ENCODE measurements at regions not wholly inside any gene's neighbourhood (a gene's known extent, or its start where the extent isn't known, plus 50 kb on each side); places are given as distances from the start of the nearest gene placed in this dataset.

DNA sequence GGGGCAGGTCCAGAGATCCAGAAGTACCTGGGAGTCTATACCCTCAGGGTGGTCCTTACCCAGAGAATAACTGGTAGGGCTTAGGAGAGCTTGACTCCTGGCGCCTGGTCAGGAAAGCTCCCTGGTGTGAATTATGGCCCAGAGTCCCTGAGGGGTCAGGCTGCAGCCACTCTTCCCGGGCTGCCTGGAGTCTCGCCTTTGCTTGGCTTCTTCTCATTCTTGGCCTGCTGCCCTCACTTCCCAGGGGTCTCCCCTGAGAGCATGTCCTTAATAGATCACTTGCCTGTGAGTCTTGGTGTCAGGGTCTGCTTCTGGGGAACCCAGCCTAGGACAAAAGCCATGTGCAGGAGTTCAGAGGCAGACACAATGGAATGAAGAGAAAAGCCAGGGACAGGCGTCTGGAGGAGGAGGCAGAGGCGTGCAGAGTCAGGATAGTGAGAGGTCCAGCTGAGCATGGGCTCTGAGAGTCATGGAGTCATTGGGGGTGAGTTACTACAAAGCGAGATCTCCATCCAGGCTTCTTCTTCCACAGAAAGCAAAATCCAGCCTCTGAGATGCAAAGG lies 212.3 kb downstream of the TFAP2C start:
- TF ChIP-seq EZH2phosphoT487 (IDR thresholded peaks at IDR 0.05; ENCODE audit: borderline replicate concordance, low read length), result no peak
- TF ChIP-seq, protein P1, sequence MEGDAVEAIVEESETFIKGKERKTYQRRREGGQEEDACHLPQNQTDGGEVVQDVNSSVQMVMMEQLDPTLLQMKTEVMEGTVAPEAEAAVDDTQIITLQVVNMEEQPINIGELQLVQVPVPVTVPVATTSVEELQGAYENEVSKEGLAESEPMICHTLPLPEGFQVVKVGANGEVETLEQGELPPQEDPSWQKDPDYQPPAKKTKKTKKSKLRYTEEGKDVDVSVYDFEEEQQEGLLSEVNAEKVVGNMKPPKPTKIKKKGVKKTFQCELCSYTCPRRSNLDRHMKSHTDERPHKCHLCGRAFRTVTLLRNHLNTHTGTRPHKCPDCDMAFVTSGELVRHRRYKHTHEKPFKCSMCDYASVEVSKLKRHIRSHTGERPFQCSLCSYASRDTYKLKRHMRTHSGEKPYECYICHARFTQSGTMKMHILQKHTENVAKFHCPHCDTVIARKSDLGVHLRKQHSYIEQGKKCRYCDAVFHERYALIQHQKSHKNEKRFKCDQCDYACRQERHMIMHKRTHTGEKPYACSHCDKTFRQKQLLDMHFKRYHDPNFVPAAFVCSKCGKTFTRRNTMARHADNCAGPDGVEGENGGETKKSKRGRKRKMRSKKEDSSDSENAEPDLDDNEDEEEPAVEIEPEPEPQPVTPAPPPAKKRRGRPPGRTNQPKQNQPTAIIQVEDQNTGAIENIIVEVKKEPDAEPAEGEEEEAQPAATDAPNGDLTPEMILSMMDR (IDR thresholded peaks at IDR 0.05; ENCODE audit: low read depth, low read length, poor library complexity, severe bottlenecking), result no peak
- no peaks in the 10 kb centered on the region for H3K36me3 ChIP-seq (ENCODE audit: control insufficient read depth, low read length)

DNA sequence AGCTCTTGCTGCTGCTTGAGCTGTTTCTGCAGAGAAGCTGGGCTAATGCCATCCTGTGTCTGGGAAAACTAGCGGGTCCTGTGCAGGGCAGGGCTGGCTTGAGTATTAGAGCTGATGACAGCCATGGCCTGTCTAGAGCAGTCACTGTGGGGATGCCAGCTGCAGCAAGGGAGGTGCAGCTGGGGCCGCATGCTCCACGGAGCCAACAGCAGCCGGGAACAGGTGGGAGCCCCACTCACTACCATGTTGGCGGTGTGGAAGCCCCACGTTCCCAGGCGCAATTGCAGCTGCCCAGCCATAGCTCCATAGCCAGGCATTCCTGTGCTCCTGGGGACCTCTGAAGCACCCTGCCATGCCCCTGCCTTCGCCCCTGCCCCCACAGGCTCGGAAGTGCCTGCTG lies 212.9 kb downstream of the TFAP2C start:
- H3K4me2 ChIP-seq (ENCODE audit: low read length), result no peak overlapping the region
- H3K79me2 ChIP-seq (ENCODE audit: control insufficient read depth, low read length), result no peaks in the 10 kb centered on the region
- TF ChIP-seq, protein P1 (IDR thresholded peaks at IDR 0.05; ENCODE audit: low read depth, low read length, poor library complexity, severe bottlenecking), result no peak
- no peak for TF ChIP-seq EZH2phosphoT487 (IDR thresholded peaks at IDR 0.05; ENCODE audit: borderline replicate concordance, low read length)
- H3F3A ChIP-seq (ENCODE audit: control insufficient read depth, insufficient read depth), result no peaks in the 10 kb centered on the region
- H4K20me1 ChIP-seq (ENCODE audit: control insufficient read depth, insufficient read depth, low read depth, low read length), result no peaks in the 10 kb centered on the region
- H3K9me3 ChIP-seq (ENCODE audit: control insufficient read depth, insufficient read depth, low read length), result no peaks in the 10 kb centered on the region; the same call in 1 of the 2 replicates
- no peak overlapping the region for H3K27ac ChIP-seq (ENCODE audit: low read depth, low read length)
- H3K9me2 ChIP-seq (replicated peaks; ENCODE audit: control insufficient read depth, low read length), result no peaks in the 10 kb centered on the region
- no peaks in the 10 kb centered on the region for H3K36me3 ChIP-seq (ENCODE audit: control insufficient read depth, low read length)
- H3K4me1 ChIP-seq (ENCODE audit: control insufficient read depth, low read length), result no peaks in the 10 kb centered on the region
- no peak overlapping the region for H3K4me3 ChIP-seq (ENCODE audit: low read length)
- 0 out of 2 replicates have a peak, but pooled peaks cover 3% of the 10 kb centered on the region for H3K27me3 ChIP-seq (ENCODE audit: control insufficient read depth, low read length)

More for the DNA sequence above, 212.3 kb downstream of the TFAP2C start:
- no peaks in the 10 kb centered on the region for H3K79me2 ChIP-seq (ENCODE audit: control insufficient read depth, low read length)
- no peak overlapping the region for H3K4me3 ChIP-seq (ENCODE audit: low read length)
- no peaks in the 10 kb centered on the region; the same call in 1 of the 2 replicates for H3K9me3 ChIP-seq (ENCODE audit: control insufficient read depth, insufficient read depth, low read length)
- H3K4me1 ChIP-seq (ENCODE audit: control insufficient read depth, low read length), result no peaks in the 10 kb centered on the region
- H3K4me2 ChIP-seq (ENCODE audit: low read length), result no peak overlapping the region
- no peaks in the 10 kb centered on the region for H3F3A ChIP-seq (ENCODE audit: control insufficient read depth, insufficient read depth)
- 0 out of 2 replicates have a peak, but pooled peaks cover 3% of the 10 kb centered on the region for H3K27me3 ChIP-seq (ENCODE audit: control insufficient read depth, low read length)
- H3K9me2 ChIP-seq (replicated peaks; ENCODE audit: control insufficient read depth, low read length), result no peaks in the 10 kb centered on the region
- no peak overlapping the region for H3K27ac ChIP-seq (ENCODE audit: low read depth, low read length)
- H4K20me1 ChIP-seq (ENCODE audit: control insufficient read depth, insufficient read depth, low read depth, low read length), result no peaks in the 10 kb centered on the region

DNA sequence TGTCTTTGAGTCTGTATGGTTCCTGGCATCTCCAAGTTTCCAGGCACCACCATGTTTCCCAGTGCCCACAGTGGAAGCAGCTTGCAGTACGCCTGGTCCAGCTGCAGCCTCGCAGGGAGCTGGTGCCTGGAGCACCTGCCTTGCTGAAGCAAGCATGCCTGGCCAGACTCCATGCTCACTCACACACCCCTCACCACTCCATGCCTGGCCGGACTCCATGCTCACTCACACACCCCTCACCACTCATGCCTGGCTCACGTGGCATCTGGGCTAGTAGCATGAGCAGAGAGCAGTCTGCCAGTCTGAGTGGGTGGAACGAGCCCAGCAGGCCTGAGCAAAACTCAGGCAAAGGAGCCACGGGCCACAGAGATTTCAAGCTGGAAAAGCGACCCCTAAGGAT lies 214.3 kb downstream of the TFAP2C start:
- Histone ChIP-seq H3K4me2 (ENCODE audit: low read length) (no peak overlapping the region), H3K9me3 (ENCODE audit: control insufficient read depth, insufficient read depth, low read length) (no peaks in the 10 kb centered on the region; the same call in 1 of the 2 replicates), H3K27me3 (ENCODE audit: control insufficient read depth, low read length) (0 out of 2 replicates have a peak, but pooled peaks cover 3% of the 10 kb centered on the region), H3F3A (ENCODE audit: control insufficient read depth, insufficient read depth) (no peaks in the 10 kb centered on the region), H4K20me1 (ENCODE audit: control insufficient read depth, insufficient read depth, low read depth, low read length) (no peaks in the 10 kb centered on the region), H3K9me2 (replicated peaks; ENCODE audit: control insufficient read depth, low read length) (no peaks in the 10 kb centered on the region), H3K4me1 (ENCODE audit: control insufficient read depth, low read length) (no peaks in the 10 kb centered on the region), H3K79me2 (ENCODE audit: control insufficient read depth, low read length) (no peaks in the 10 kb centered on the region), H3K36me3 (ENCODE audit: control insufficient read depth, low read length) (no peaks in the 10 kb centered on the region), H3K27ac (ENCODE audit: low read depth, low read length) (no peak overlapping the region), H3K4me3 (ENCODE audit: low read length) (no peak overlapping the region)
- TF ChIP-seq, protein P1 (IDR thresholded peaks at IDR 0.05; ENCODE audit: low read depth, low read length, poor library complexity, severe bottlenecking), result no peak
- no peak for TF ChIP-seq EZH2phosphoT487 (IDR thresholded peaks at IDR 0.05; ENCODE audit: borderline replicate concordance, low read length)
